ENCODE measurements at regions not wholly inside any gene's neighbourhood (a gene's known extent, or its start where the extent isn't known, plus 50 kb on each side); places are given as distances from the start of the nearest gene placed in this dataset.

DNA sequence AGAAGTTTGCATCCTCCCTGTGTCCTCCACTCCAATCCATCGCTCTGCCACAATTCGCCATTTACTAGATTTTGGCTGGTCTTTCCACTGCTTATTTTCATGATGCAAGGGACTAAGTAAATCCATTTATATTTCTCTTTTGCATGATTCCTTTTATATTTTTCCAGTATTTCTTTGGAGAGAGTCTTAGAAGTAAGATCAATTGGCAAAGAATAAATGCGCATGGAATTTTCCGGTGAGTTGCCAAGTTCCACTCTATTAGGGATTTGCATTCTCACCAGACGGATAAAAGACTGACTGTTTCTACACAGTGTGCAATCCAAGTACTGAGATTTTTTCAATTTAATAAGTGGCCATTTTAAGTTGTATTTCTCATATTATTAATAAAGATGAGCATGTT lies 91.7 kb upstream of the PHACTR3 start:
- no peak overlapping the region for H3K9ac ChIP-seq (ENCODE audit: extremely low read depth, insufficient read length, low read length)
- H3T11ph ChIP-seq (ENCODE audit: low read length) = no peak overlapping the region
- H3K27ac ChIP-seq (ENCODE audit: insufficient read length, low read depth, low read length) = no peak overlapping the region
- DNase-seq = no peak
- H3K23ac ChIP-seq (ENCODE audit: insufficient read length, low read depth, low read length) = no peak overlapping the region
- Mint-ChIP-seq H3K9me3 (0 out of 5 replicates have a peak, but pooled peaks cover 0 to 2% of the 10 kb centered on the region in 2 experiments), H3K4me3 (no peak overlapping the region), H3K4me1 (peaks cover 13 to 15% of the 10 kb centered on the region in 2 experiments), H3K27me3 (ENCODE audit: low read depth) (peaks cover 28% of the 10 kb centered on the region), H3K36me3 (ENCODE audit: insufficient read depth in 1 of 3, low read depth in 3 of 3) (no peaks in the 10 kb centered on the region), H3K27ac (no peak overlapping the region)
- no peak overlapping the region for H2AFZ ChIP-seq (ENCODE audit: low read length)
- no peak overlapping the region for H2BK15ac ChIP-seq (ENCODE audit: low read depth, low read length)
- no peak overlapping the region for H2AK5ac ChIP-seq (ENCODE audit: insufficient read length, low read length)
- H2BK12ac ChIP-seq (ENCODE audit: insufficient read length, low read depth, low read length) = no peak overlapping the region
- TF ChIP-seq, protein P1, sequence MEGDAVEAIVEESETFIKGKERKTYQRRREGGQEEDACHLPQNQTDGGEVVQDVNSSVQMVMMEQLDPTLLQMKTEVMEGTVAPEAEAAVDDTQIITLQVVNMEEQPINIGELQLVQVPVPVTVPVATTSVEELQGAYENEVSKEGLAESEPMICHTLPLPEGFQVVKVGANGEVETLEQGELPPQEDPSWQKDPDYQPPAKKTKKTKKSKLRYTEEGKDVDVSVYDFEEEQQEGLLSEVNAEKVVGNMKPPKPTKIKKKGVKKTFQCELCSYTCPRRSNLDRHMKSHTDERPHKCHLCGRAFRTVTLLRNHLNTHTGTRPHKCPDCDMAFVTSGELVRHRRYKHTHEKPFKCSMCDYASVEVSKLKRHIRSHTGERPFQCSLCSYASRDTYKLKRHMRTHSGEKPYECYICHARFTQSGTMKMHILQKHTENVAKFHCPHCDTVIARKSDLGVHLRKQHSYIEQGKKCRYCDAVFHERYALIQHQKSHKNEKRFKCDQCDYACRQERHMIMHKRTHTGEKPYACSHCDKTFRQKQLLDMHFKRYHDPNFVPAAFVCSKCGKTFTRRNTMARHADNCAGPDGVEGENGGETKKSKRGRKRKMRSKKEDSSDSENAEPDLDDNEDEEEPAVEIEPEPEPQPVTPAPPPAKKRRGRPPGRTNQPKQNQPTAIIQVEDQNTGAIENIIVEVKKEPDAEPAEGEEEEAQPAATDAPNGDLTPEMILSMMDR (conservative IDR thresholded peaks at IDR 0.05) = no peak
- no peak overlapping the region for H3K56ac ChIP-seq (ENCODE audit: insufficient read length, low read depth, low read length)
- no peak overlapping the region for H4K8ac ChIP-seq (replicated peaks; ENCODE audit: insufficient read length, low read depth, low read length)
- H3K23me2 ChIP-seq (ENCODE audit: insufficient read length, low read depth, low read length, poor library complexity, severe bottlenecking) = peaks cover 3% of the 10 kb centered on the region
- no peak overlapping the region for H3K18ac ChIP-seq (ENCODE audit: insufficient read length, low read depth, low read length)
- H2BK20ac ChIP-seq (ENCODE audit: low read depth, low read length, poor library complexity, severe bottlenecking) = no peak overlapping the region
- no peaks in the 10 kb centered on the region for H3K27me3 ChIP-seq (ENCODE audit: insufficient read depth, low read length)
- H4K5ac ChIP-seq (ENCODE audit: insufficient read length, low read depth, low read length) = no peak overlapping the region
- H2BK120ac ChIP-seq (ENCODE audit: low read depth, low read length, poor library complexity, severe bottlenecking) = no peak overlapping the region
- no peaks in the 10 kb centered on the region for H4K20me1 ChIP-seq (ENCODE audit: control insufficient read depth, insufficient read depth, insufficient read length)
- no peak overlapping the region for H3K4ac ChIP-seq (ENCODE audit: low read depth, low read length)
- H3K14ac ChIP-seq (ENCODE audit: insufficient read depth, low read length) = no peak overlapping the region
- no peaks in the 10 kb centered on the region for H3K79me2 ChIP-seq (ENCODE audit: insufficient read depth, low read length)
- no peaks in the 10 kb centered on the region for H3K4me1 ChIP-seq (ENCODE audit: insufficient read depth, low read length)
- H3K9me3 ChIP-seq (ENCODE audit: control insufficient read depth, low read depth, low read length) = no peaks in the 10 kb centered on the region
- no peak overlapping the region for H4K91ac ChIP-seq (ENCODE audit: insufficient read length, low read depth, low read length)
- H3K4me2 ChIP-seq (ENCODE audit: insufficient read depth, insufficient read length, low read length) = no peak overlapping the region
- H3K79me1 ChIP-seq (ENCODE audit: insufficient read depth, low read depth, low read length, poor library complexity, severe bottlenecking) = no peaks in the 10 kb centered on the region
- H2BK5ac ChIP-seq (ENCODE audit: insufficient read length, low read length) = no peak overlapping the region
- no CpG with 5 or more reads among the region's 5 CpGs for WGBS (ENCODE audit: extremely low coverage, insufficient read length, low lambda C conversion rate)

Data from H9 (cell line).